OCI-LY3 (cell line): ENCODE measurements at regions not wholly inside any gene's neighbourhood (a gene's known extent, or its start where the extent isn't known, plus 50 kb on each side); places are given as distances from the start of the nearest gene placed in this dataset.

Experiments used
- CTCF ChIP-seq: fragments of 200-600, 300-600 bp; sonication (generic); IDR thresholded peaks from 2 replicates; pipeline ENCODE4 v1.5.1; 2014; ENCODE audit warnings: antibody characterized with exemption, low read length, low read depth
- EZH2phosphoT487 ChIP-seq: fragments of 200-600 bp; shearing (Covaris generic); IDR thresholded peaks from 2 replicates; pipeline ENCODE4 v1.6.1; 2018; ENCODE audit warnings: antibody characterized with exemption, mixed run types, low read depth

GRCh38 chr2:182521453-182522404, 94.9 kb upstream of the PDE1A start:
- TF ChIP-seq CTCF, result no peak
- no peak for TF ChIP-seq EZH2phosphoT487
